ENCODE measurements at regions not wholly inside any gene's neighbourhood (a gene's known extent, or its start where the extent isn't known, plus 50 kb on each side); places are given as distances from the start of the nearest gene placed in this dataset.

- DNase-seq = no peak
These were observed 51.0 kb upstream of the ARL8B start for GRCh38 chr3:5071061-5071460.

GRCh38 chr3:5072100-5072816 is 49.8 kb upstream of the ARL8B start:
- DNase-seq = no peak
